GM12865 (cell line): ENCODE measurements at regions not wholly inside any gene's neighbourhood (a gene's known extent, or its start where the extent isn't known, plus 50 kb on each side); places are given as distances from the start of the nearest gene placed in this dataset.

ENCODE experiments used
- DNase-seq: peaks from one replicate; pipeline ENCODE4 v3.0.0; 2010; ENCODE audit warnings: low read depth
- H3K4me3 ChIP-seq: 2 replicates; pipeline ENCODE4 v1.5.1; 2011; ENCODE audit warnings: mild to moderate bottlenecking, low read depth, low read length, control low read depth
- CTCF ChIP-seq: IDR thresholded peaks from 2 replicates; pipeline ENCODE4 v1.5.1; 2011; ENCODE audit warnings: low read length, control low read depth, low read depth, inconsistent platforms; ENCODE audit not compliant: insufficient read depth; ENCODE audit errors: missing control alignments

DNA sequence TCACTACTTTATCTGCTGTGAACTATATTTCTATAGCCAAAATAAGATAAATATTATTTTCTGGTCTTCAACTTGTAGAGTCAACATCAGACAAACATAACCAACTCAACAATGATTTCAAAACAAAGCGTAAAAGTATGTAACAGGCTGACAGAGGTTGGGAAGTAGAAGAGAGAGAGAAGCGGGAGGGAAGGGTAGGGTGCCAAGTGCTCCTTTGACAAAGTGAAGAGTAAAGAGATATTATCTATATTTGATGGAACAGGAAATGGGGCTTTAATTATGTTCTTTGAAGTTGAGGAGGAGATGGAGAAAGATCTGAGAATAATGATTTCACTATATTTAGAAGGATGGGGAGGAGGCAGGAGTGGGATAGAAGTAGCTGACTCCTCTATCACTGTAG, 70.1 kb downstream of the DNTTIP2 start:
- H3K4me3 ChIP-seq: no peak overlapping the region
- TF ChIP-seq CTCF: no peak
- no peak for DNase-seq

DNA sequence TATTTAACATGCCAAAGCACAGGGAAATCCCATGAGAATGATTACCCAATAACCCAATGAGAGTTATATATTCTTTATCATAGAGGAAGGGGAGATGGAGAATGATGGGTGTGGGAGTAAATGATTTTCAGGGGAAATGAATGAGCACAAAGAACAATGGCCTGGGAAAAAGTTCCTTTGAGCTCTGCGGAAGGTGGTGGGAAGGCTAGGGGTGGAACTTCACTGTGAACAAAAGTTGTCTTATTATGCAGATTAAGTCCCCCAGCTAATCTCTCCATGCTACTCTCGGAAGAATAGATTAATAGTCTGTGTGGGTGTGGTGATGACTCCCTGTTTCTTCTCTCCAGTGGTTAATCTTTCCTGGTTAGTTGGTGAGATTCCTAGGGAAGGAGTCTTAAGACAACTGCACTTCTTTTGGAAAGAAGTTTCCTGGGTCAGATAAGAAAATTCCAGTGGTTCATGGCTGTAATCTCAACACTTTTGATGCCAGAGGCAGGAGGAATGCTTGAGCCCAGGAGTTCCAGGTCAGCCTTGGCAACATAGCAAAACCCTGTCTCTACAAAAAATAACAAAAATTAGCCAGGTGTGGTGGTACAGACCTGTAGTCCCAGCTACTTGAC, 71.6 kb downstream of the DNTTIP2 start:
- no peak for TF ChIP-seq CTCF
- no peak overlapping the region for H3K4me3 ChIP-seq
- DNase-seq: no peak

- TF ChIP-seq CTCF: no peak
- no peak for DNase-seq
- no peak overlapping the region for H3K4me3 ChIP-seq
These were observed 73.9 kb downstream of the DNTTIP2 start for GRCh38 chr1:93805027-93805610.

- H3K4me3 ChIP-seq: no peak overlapping the region
- no peak for TF ChIP-seq CTCF
- no peak for DNase-seq
These were observed 74.6 kb downstream of the DNTTIP2 start for GRCh38 chr1:93804412-93804811.

DNA sequence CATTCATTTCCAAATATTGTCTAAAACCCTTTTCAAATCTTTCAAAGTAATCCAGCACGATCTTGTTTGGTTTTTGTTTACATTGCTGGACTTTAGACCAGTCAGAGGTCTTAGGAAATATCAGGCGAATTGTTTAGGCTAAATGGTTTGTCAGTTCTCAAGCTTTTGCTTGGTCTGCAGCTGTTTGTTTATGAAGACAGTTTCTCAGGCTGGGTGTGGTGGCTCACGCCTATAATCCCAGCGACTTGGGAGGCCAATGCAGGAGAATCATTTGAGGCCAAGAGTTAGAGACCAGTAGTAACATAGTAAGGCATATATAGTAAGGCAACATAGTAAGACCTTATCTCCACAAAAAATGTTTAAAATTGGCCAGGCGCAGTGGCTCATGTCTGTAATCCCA, 77.5 kb downstream of the DNTTIP2 start:
- TF ChIP-seq CTCF: no peak
- no peak overlapping the region for H3K4me3 ChIP-seq
- no peak for DNase-seq

- DNase-seq: no peak
- TF ChIP-seq CTCF: no peak
- H3K4me3 ChIP-seq: no peak overlapping the region
These were observed 78.2 kb downstream of the DNTTIP2 start for GRCh38 chr1:93800856-93801255.

DNA sequence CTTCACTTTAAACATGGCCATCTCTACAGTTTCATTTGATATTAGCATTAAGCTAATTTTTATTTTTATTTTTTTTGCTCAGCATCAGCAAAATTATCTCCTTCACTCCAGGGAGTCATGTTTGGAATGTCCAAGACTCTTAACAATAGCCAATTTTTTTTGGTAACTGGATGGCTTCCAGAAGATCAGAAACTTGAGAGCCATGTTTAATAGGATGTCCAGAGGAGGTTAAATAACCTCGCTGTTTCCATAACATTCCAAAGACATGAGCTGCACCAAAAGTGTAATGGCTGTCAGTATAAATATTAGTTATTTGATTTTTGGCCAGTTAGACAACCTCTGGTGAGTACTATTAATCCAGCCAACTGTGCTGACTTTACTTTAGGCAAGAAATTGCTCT, 80.7 kb downstream of the DNTTIP2 start:
- H3K4me3 ChIP-seq: no peak overlapping the region
- no peak for DNase-seq
- TF ChIP-seq CTCF: no peak
